GM19438 (cell line): ENCODE measurements at regions not wholly inside any gene's neighbourhood (a gene's known extent, or its start where the extent isn't known, plus 50 kb on each side); places are given as distances from the start of the nearest gene placed in this dataset.
A peak's percentile ranks its signal among the peaks of the same experiment; 100 is the strongest.

Experiments used
- ATAC-seq: cut with Tn5 transposase; IDR thresholded peaks from one replicate; pipeline ENCODE4 v1.9.1; 2021; ENCODE audit warnings: low read depth; ENCODE audit not compliant: unreplicated experiment

GRCh38 chr2:62287899-62288880 is 92.3 kb downstream of the B3GNT2 start:
- peak; percentile 84 for ATAC-seq

- no peak for ATAC-seq
Observed at GRCh38 chr2:62287282-62287681, 91.4 kb downstream of the B3GNT2 start.

GRCh38 chr2:62286089-62286785 is 90.3 kb downstream of the B3GNT2 start:
- no peak for ATAC-seq

- ATAC-seq, result no peak
Observed at GRCh38 chr2:62284980-62285379, 89.1 kb downstream of the B3GNT2 start.

GRCh38 chr2:62284471-62284870 is 88.6 kb downstream of the B3GNT2 start:
- no peak for ATAC-seq

- ATAC-seq, result no peak
Observed at GRCh38 chr2:62283147-62283546, 87.2 kb downstream of the B3GNT2 start.

- no peak for ATAC-seq
Observed at GRCh38 chr2:62281663-62282062, 85.7 kb downstream of the B3GNT2 start.

GRCh38 chr2:62277688-62278087 is 81.8 kb downstream of the B3GNT2 start:
- no peak for ATAC-seq
